Mesenchymal stem cell (in vitro differentiated cells and primary cell): ENCODE measurements at regions not wholly inside any gene's neighbourhood (a gene's known extent, or its start where the extent isn't known, plus 50 kb on each side); places are given as distances from the start of the nearest gene placed in this dataset.

Source experiments
- DNase-seq: peaks from one replicate; pipeline ENCODE4 v3.0.0-alpha.2; 2013
- H2AFZ ChIP-seq: one replicate; pipeline ENCODE4 v1.6.1; 2013; ENCODE audit warnings: low read depth, mild to moderate bottlenecking, control low read depth, inconsistent platforms, low read length, moderate library complexity
- H2AK5ac ChIP-seq: 2 replicates; pipeline ENCODE4 v1.6.1; 2013; ENCODE audit warnings: low read length, moderate library complexity, mild to moderate bottlenecking, inconsistent platforms; ENCODE audit not compliant: severe bottlenecking
- H2BK120ac ChIP-seq: one replicate; pipeline ENCODE4 v1.6.1; 2013; ENCODE audit warnings: low read depth, mild to moderate bottlenecking, inconsistent platforms, low read length, moderate library complexity
- H2BK12ac ChIP-seq, 2 experiments: one replicate each; pipeline ENCODE4 v1.6.1; 2013; ENCODE audit warnings: inconsistent platforms in 2 of 2, low read length in 2 of 2, mild to moderate bottlenecking in 2 of 2, moderate library complexity in 2 of 2, control low read depth in 1 of 2
- H2BK15ac ChIP-seq: one replicate; pipeline ENCODE4 v1.6.1; 2013; ENCODE audit warnings: mild to moderate bottlenecking, low read depth, inconsistent platforms; ENCODE audit not compliant: poor library complexity, severe bottlenecking
- H2BK5ac ChIP-seq: 2 replicates; pipeline ENCODE4 v1.6.1; 2013; ENCODE audit warnings: low read depth, mild to moderate bottlenecking, low read length, control low read depth, inconsistent platforms; ENCODE audit not compliant: poor library complexity, severe bottlenecking
- H3K14ac ChIP-seq, 2 experiments: one replicate each; pipeline ENCODE4 v1.6.1; 2013; ENCODE audit warnings: inconsistent platforms in 2 of 2, low read length in 2 of 2, control low read depth in 1 of 2, mild to moderate bottlenecking in 1 of 2, moderate library complexity in 1 of 2
- H3K18ac ChIP-seq, 2 experiments: one replicate each; pipeline ENCODE4 v1.6.1; 2013; ENCODE audit warnings: inconsistent platforms in 2 of 2, low read length in 2 of 2, control low read depth in 1 of 2, low read depth in 1 of 2, mild to moderate bottlenecking in 1 of 2
- H3K23ac ChIP-seq, 2 experiments: one replicate each; pipeline ENCODE4 v1.6.1; 2013; ENCODE audit warnings: inconsistent platforms in 2 of 2, low read length in 2 of 2, mild to moderate bottlenecking in 2 of 2, moderate library complexity in 2 of 2, control low read depth in 1 of 2
- H3K27ac ChIP-seq: 2 replicates; pipeline ENCODE4 v1.5.1; 2013; ENCODE audit warnings: mild to moderate bottlenecking, moderate library complexity, low read length, control low read depth, inconsistent platforms; ENCODE audit not compliant: poor library complexity, severe bottlenecking
- H3K27me3 ChIP-seq, 2 experiments: 2 replicates each; pipeline versions ENCODE4 v1.6.1 to v1.7.0; 2013; ENCODE audit warnings: low read length in 2 of 2, mild to moderate bottlenecking in 2 of 2, moderate library complexity in 2 of 2, control low read depth in 1 of 2, inconsistent platforms in 1 of 2; ENCODE audit not compliant: control insufficient read depth in 1 of 2, insufficient read depth in 1 of 2
- H3K36me3 ChIP-seq, 2 experiments: 2 replicates each; pipeline versions ENCODE4 v1.6.1 to v1.7.0; 2013; ENCODE audit warnings: low read length in 2 of 2, control low read depth in 1 of 2, inconsistent platforms in 1 of 2, low read depth in 1 of 2, mild to moderate bottlenecking in 1 of 2; ENCODE audit not compliant: insufficient read depth in 2 of 2, control insufficient read depth in 1 of 2
- H3K4ac ChIP-seq, 2 experiments: one replicate each; pipeline ENCODE4 v1.6.1; 2013; ENCODE audit warnings: inconsistent platforms in 2 of 2, low read length in 2 of 2, mild to moderate bottlenecking in 2 of 2, moderate library complexity in 2 of 2, control low read depth in 1 of 2, low read depth in 1 of 2
- H3K4me1 ChIP-seq: 2 replicates; pipeline ENCODE4 v1.6.1; 2013; ENCODE audit warnings: low read depth, low read length, control low read depth; ENCODE audit not compliant: control insufficient read depth, insufficient read depth
- H3K4me2 ChIP-seq: 2 replicates; pipeline ENCODE4 v1.6.1; 2013; ENCODE audit warnings: low read length, mild to moderate bottlenecking, inconsistent platforms; ENCODE audit not compliant: poor library complexity, severe bottlenecking
- H3K4me3 ChIP-seq, 2 experiments: 2 replicates each; pipeline versions ENCODE4 v1.5.1 to v1.7.0; 2013; ENCODE audit warnings: low read length in 2 of 2, mild to moderate bottlenecking in 2 of 2, control low read depth in 1 of 2, low read depth in 1 of 2; ENCODE audit not compliant: insufficient read depth in 1 of 2
- H3K79me1 ChIP-seq: replicated peaks from 2 replicates; pipeline ENCODE4 v1.6.1; 2013; ENCODE audit warnings: mild to moderate bottlenecking, control low read depth, low read length, inconsistent platforms; ENCODE audit not compliant: poor library complexity, severe bottlenecking
- H3K9ac ChIP-seq: 2 replicates; pipeline ENCODE4 v1.7.0; 2013; ENCODE audit warnings: mild to moderate bottlenecking, low read length, moderate library complexity
- H3K9me3 ChIP-seq: 2 replicates; pipeline ENCODE4 v1.7.0; 2013; ENCODE audit warnings: mild to moderate bottlenecking, low read length; ENCODE audit not compliant: control insufficient read depth
- H4K8ac ChIP-seq: one replicate; pipeline ENCODE4 v1.6.1; 2013; ENCODE audit warnings: inconsistent platforms, mild to moderate bottlenecking, low read length, moderate library complexity
- H4K91ac ChIP-seq: one replicate; pipeline ENCODE4 v1.6.1; 2013; ENCODE audit warnings: mild to moderate bottlenecking, low read length, inconsistent platforms
- WGBS: methylation state at CpG from one replicate; pipeline ENCODE4 v1.1.7; 2013; ENCODE audit warnings: mixed read lengths; 5-methylcytosine and 5-hydroxymethylcytosine counted together

DNA sequence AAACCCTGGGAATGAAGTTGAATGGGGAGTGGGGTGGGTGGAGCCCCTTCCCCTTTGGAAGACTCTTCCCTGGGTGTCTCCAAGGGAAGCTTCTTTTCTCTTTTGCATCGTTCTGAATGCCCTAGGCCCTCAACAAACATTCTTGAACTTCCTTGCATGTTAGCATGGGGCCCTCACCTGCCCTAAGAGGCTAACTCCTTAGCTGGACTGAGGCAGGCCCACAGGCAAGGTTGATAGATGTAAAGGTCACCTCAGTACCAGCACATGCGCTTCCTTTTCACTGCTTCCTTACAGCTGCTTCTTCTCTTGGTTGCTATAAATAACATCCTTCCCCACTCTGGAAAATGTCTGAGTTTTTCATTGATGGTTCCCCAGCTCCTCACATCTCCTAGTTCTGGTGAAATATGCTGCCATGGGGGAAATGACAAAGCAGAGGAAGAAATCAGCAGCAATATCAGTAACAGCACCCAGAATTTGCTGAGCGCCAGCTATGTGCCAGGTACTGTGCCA, 160.6 kb upstream of the FRMD6 start:
- H3K14ac ChIP-seq = no peak overlapping the region
- peak overlapping the region; percentile 61 to 81 for H3K4ac ChIP-seq
- H3K18ac ChIP-seq = peak overlapping the region; percentile 84 to 95
- no peak overlapping the region for H2BK15ac ChIP-seq
- no peak overlapping the region for H3K4me3 ChIP-seq
- H4K91ac ChIP-seq = peak overlapping the region; percentile 79
- no peak overlapping the region for H3K4me2 ChIP-seq
- 55% methylated on average over 3 of the region's 3 CpGs for WGBS
- H2AK5ac ChIP-seq = no peak overlapping the region
- no peaks in the 10 kb centered on the region for H3K27me3 ChIP-seq
- no peak overlapping the region for H3K27ac ChIP-seq
- peak overlapping the region; percentile 62 for H3K9ac ChIP-seq
- H2BK5ac ChIP-seq = no peak overlapping the region
- H2BK12ac ChIP-seq = peak overlapping the region; percentile 97 to 99
- no peaks in the 10 kb centered on the region for H3K36me3 ChIP-seq
- no peaks in the 10 kb centered on the region for H3K4me1 ChIP-seq
- peaks cover 4% of the 10 kb centered on the region for H3K9me3 ChIP-seq
- peak; percentile 72 for DNase-seq
- H2BK120ac ChIP-seq = peak overlapping the region; percentile 78
- peak overlapping the region; percentile 80 for H4K8ac ChIP-seq
- no peak overlapping the region for H3K23ac ChIP-seq
- no peaks in the 10 kb centered on the region for H3K79me1 ChIP-seq
- no peak overlapping the region for H2AFZ ChIP-seq

- Histone ChIP-seq H2BK5ac (no peak overlapping the region), H3K9ac (no peak overlapping the region), H2AK5ac (no peak overlapping the region), H3K4me3 (no peak overlapping the region), H4K8ac (peak overlapping the region; percentile 70), H2BK12ac (peak overlapping the region in 1 of 2 experiments; percentile 9), H3K27me3 (no peaks in the 10 kb centered on the region), H3K9me3 (peaks cover 11% of the 10 kb centered on the region), H3K36me3 (no peaks in the 10 kb centered on the region), H2BK15ac (no peak overlapping the region), H3K4me1 (no peaks in the 10 kb centered on the region), H3K14ac (no peak overlapping the region), H3K23ac (no peak overlapping the region), H3K18ac (peak overlapping the region; percentile 16 to 84), H4K91ac (no peak overlapping the region), H3K4ac (no peak overlapping the region), H2BK120ac (no peak overlapping the region), H3K79me1 (no peaks in the 10 kb centered on the region), H3K4me2 (no peak overlapping the region), H3K27ac (no peak overlapping the region), H2AFZ (no peak overlapping the region)
- DNase-seq = peak; percentile 94
- WGBS = 9% methylated on average over 3 of the region's 3 CpGs
These were observed 159.9 kb upstream of the FRMD6 start for GRCh38 chr14:51491776-51492175.

- Histone ChIP-seq H3K14ac (no peak overlapping the region), H2AK5ac (no peak overlapping the region), H3K27me3 (no peaks in the 10 kb centered on the region), H2BK120ac (no peak overlapping the region), H3K4me3 (no peak overlapping the region), H4K8ac (no peak overlapping the region), H3K4me1 (no peaks in the 10 kb centered on the region), H3K18ac (peak overlapping the region in 1 of 2 experiments; percentile 57), H3K9ac (no peak overlapping the region), H2BK5ac (no peak overlapping the region), H2BK12ac (peak overlapping the region in 1 of 2 experiments; percentile 21), H3K23ac (no peak overlapping the region), H2AFZ (no peak overlapping the region), H4K91ac (no peak overlapping the region), H3K27ac (no peak overlapping the region), H3K79me1 (no peaks in the 10 kb centered on the region), H3K9me3 (peaks cover 22% of the 10 kb centered on the region), H3K4me2 (no peak overlapping the region), H3K4ac (no peak overlapping the region), H3K36me3 (no peaks in the 10 kb centered on the region), H2BK15ac (no peak overlapping the region)
- 100% methylated on average over 2 of the region's 2 CpGs for WGBS
- DNase-seq = no peak
These were observed 156.4 kb upstream of the FRMD6 start for GRCh38 chr14:51495319-51495718.

GRCh38 chr14:51498411-51499227, 153.1 kb upstream of the FRMD6 start:
- H3K4me1 ChIP-seq = no peaks in the 10 kb centered on the region
- peak overlapping the region in 1 of 2 experiments; percentile 11 for H3K4ac ChIP-seq
- no peak overlapping the region for H2BK15ac ChIP-seq
- peak overlapping the region; percentile 71 for H2BK12ac ChIP-seq
- H3K14ac ChIP-seq = peak overlapping the region in 1 of 2 experiments; percentile 48
- peaks cover 33% of the 10 kb centered on the region for H3K9me3 ChIP-seq
- H3K18ac ChIP-seq = peak overlapping the region in 1 of 2 experiments; percentile 40
- H2BK120ac ChIP-seq = no peak overlapping the region
- no peak overlapping the region for H4K91ac ChIP-seq
- no peaks in the 10 kb centered on the region for H3K27me3 ChIP-seq
- H2BK5ac ChIP-seq = no peak overlapping the region
- no peak overlapping the region for H2AFZ ChIP-seq
- no peak overlapping the region for H2AK5ac ChIP-seq
- no peaks in the 10 kb centered on the region for H3K79me1 ChIP-seq
- no peak overlapping the region for H3K4me3 ChIP-seq
- H3K23ac ChIP-seq = no peak overlapping the region
- WGBS = 86% methylated on average over 4 of the region's 10 CpGs
- no peak overlapping the region for H3K9ac ChIP-seq
- no peak for DNase-seq
- no peak overlapping the region for H3K27ac ChIP-seq
- no peak overlapping the region for H3K4me2 ChIP-seq
- no peaks in the 10 kb centered on the region for H3K36me3 ChIP-seq
- no peak overlapping the region for H4K8ac ChIP-seq
